ENCODE measurements at regions not wholly inside any gene's neighbourhood (a gene's known extent, or its start where the extent isn't known, plus 50 kb on each side); places are given as distances from the start of the nearest gene placed in this dataset.
"Not testable (repeated sequence)": the region's sequence is repeated elsewhere in the genome, so short reads cannot be mapped to it uniquely, and the experiment has no call there.

DNA sequence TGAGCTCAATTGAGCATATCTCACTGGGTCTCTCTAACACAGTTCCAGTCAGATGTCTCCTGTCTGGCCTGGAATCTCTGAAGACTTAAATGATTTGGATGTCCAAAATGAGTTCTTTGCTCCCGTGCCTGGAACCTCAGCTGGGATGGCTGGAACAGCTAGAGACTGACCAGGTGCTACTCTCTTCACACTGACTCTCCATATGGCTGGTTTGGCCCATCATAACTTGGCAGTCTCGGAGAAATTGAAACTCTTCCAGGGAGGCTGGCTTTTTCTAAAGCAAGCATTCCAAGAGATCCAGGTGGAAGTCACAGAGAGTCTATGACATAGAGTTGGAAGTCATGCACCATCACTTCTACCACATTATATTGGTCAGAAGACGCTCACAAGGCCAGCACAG, 129.6 kb upstream of the NOL4 start:
- no peak for DNase-seq

GRCh38 chr18:34357944-34358580, 133.3 kb upstream of the NOL4 start:
- no peak for DNase-seq

DNA sequence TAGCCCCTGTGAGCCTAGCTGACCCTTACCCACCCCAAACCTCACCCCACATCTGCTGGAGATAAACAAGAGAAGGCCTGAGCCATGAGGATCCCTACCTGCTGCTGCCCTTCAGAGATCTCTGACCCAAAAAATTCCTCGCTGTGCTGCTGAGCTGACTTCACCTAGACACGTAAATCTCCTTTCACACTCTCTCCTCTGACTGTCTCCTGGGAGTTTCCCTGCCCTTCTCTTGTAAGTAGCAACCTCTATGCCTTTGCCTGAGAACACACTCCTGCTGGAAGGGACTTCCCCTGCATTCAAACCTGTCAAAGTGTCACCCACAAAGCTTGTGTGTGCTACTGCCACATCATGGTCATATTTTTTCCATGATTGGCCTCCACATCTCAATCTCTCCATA, 134.2 kb upstream of the NOL4 start:
- no peak for DNase-seq

- no peak for DNase-seq
Measured at GRCh38 chr18:34364699-34365098, 140.0 kb upstream of the NOL4 start.

GRCh38 chr18:34370704-34371395, 146.1 kb upstream of the NOL4 start:
- DNase-seq: no peak

DNA sequence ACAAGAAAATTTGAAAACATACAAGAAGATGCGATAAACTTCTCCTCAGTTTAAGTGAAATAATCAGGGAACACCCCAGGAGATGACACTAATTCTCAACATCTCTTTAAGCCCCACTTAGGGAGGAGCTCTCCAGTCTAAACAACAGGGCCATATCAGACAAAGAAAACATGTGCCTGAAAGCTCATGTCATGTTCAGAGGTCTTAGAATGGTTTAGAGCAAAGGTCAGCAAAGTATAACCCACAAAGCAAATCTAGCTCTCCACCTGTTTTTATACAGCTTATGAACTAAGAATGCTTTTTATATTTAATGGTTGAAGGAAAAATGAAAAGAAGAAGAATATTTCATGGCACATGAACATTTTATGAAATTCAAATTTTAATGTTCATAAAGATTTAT, 155.6 kb upstream of the NOL4 start:
- no peak for DNase-seq

DNA sequence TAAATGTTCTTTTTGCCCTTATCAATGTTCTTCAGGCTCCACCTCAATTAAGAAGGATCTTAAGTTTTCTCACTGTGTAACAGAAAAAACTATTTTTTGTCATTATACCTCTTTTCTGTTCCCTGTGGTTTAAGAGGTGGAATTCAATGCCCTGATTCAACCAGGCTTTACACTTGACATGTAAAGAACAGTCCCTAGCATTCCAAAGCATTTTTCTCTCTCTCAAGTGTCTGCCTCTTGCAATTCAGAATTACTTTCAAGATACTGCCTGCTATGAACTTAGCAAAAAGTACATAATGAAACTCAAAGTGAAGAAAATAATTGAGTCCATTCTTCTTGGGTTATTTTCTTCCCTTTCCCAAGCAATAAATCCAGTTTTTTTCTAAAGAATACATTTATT, 160.6 kb upstream of the NOL4 start:
- no peak for DNase-seq

DNA sequence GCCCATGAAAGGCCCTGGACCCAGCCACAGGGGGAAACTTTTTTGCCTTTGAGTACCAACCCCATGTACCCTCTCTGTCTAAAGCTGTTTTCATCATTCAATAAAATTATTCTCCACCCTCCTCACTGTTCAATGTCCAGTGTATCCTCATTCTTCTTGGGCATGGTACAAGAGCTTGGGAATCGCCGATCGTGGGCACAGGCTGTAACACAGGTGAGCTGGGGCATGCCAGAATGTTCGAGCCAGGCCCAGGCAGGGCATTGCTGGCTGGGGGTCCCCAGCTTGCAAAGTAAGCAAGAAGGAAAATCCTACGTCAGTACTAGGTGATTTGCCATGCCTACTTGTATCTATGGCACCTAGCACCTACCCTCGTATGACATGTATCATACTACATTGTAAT, 162.1 kb upstream of the NOL4 start:
- no peak for DNase-seq

- DNase-seq: no peak
Measured at GRCh38 chr18:34397286-34397896, 172.7 kb upstream of the NOL4 start.

- DNase-seq: no peak
Measured at GRCh38 chr18:34399892-34400291, 175.2 kb upstream of the NOL4 start.

DNA sequence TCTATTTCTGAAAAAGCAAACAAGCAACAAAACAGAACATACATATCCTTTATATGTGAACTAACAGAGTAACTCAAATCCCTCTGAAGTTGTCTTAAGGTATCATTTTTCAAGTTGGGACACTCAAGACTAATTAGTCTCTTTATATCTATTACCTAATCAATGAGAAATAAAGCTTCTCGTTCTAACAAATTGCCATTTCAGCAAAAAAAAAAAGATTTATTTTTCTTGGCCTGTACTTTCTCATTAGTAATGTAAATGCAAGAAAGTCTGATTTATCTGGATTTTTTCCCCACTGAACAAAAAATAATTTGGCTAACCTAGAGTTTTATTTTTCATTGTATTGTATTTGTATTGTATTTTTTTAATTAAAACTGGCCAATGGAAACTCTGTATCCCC, 176.1 kb upstream of the NOL4 start:
- no peak for DNase-seq

GRCh38 chr18:34401775-34402174, 177.1 kb upstream of the NOL4 start:
- DNase-seq: no peak

DNA sequence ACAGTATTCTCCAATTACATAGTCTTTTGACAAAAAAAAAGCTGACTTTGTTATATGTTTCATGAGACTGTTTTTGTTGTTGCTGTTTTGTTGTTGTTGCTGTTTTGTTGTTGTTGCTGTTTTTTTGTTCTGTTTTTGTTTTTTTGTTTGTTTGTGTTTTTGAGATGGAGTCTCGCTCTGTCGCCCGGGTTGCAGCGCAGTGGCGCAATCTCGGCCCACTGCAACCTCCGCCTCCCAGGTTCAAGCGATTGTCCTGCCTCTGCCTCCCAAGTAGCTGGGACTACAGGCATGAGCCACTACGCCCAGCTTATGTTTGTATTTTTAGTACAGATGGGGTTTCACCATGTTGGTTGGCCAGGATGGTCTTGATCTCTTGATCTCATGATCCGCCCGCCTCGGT, 182.8 kb upstream of the NOL4 start:
- DNase-seq: not testable (repeated sequence)

GRCh38 chr18:34411952-34412351, 187.2 kb upstream of the NOL4 start:
- DNase-seq: no peak

DNA sequence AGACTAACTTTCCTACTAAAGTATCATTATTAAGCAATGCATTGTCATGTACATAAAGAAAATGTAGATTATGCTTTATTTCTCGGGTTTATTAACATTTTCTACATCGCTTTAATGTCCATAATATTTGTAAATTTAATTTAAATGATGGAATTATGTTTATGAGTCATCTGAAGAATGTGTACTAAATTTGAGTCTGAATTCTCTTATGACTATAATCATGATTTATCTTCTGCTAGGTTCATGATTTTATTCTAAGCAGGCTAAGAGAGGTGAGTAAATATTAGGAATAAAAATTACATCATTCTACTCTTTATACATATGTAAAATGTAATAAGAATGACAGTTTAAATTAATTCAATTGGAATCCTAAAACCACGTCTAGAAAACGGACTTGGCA, 206.3 kb upstream of the NOL4 start:
- DNase-seq: no peak

GRCh38 chr18:34444622-34445021, 219.9 kb upstream of the NOL4 start:
- no peak for DNase-seq

- no peak for DNase-seq
Measured at GRCh38 chr18:34448662-34449061, 223.9 kb upstream of the NOL4 start.

DNA sequence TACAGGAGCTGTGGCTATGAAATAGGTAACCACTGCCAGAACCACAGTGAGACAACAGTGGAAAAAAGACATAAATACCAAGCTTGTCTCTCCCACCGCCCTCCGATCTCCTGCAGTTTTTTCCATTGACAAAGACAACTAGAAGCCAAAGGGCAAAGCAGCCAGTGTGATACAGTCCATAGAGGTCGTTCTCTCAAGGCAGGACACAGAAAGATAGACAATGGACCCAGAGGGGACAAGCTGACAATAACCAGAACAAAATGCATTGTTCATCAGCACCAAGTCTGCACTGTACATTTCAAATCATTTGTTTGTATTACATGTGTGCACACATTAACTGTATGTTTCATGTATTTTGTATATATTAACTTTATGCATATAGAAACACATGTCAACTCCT, 233.0 kb upstream of the NOL4 start:
- DNase-seq: no peak

GRCh38 chr18:34458410-34458977, 233.8 kb upstream of the NOL4 start:
- DNase-seq: no peak

GRCh38 chr18:34461266-34461665, 236.6 kb upstream of the NOL4 start:
- DNase-seq: no peak

DNA sequence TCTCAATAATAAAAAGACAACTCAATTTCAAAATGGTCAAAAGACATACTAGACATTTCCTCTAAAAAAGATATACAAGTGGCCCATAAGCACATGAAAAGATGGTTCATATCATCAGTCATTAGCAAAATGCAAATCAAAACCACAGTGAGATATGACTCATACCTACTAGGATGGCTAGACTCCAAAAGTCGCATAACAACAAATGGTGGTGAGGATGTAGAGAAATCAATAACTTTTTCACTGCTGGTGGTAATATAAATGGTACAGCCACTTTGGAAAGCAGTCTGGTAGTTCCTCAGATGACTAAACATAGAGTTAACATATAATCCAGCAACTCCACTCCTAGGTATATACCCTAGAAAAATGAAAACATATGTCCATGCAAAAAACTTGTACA, 242.3 kb upstream of the NOL4 start:
- no peak for DNase-seq

DNA sequence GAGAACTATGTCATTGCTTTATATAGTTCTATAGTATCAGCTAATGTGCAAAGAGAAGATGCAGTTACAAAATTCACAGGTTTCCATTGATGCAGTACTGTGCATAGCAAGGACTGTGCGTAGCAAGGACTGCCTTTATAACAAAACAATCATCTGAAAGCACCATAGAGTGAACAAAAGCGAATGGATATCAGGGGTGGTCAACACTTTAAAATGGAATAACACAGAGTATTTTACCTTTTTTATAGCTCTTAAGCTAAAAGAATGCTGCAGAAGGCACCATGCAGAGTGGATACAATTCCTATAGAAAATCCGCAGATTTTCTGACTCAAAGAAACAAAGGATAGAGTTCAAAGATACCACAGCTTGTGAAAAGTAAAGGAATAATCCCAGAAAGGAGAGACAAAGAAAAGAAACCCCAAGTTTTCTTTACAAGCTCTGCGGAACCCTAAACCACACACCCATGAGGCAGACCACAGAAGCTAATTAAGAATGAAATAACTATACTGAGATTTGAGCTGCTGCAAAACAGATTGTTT, 229.9 kb upstream of the DTNA start:
- DNase-seq: no peak

GRCh38 chr18:34482204-34482603, 227.9 kb upstream of the DTNA start:
- no peak for DNase-seq

DNA sequence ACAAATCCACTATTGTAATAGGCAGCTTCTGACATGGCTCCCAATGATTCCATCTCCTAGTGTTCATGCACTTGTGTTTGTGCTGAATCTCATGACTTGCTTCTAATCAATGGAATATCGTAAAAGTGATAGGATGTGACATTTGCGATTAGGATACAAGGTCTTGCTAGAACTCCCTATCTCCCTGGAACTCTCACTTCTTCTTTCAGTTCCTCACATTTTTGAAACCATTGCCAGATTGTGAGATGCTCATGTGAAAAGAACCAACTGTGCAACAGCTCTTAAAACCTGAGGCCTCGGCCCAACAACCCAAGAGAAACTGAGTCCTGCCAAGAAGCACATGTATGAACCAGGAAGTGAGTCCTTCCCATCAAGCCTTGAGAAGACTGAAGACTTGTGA, 226.9 kb upstream of the DTNA start:
- no peak for DNase-seq

All from NCI-H1048 (cell line).